ENCODE measurements at regions not wholly inside any gene's neighbourhood (a gene's known extent, or its start where the extent isn't known, plus 50 kb on each side); places are given as distances from the start of the nearest gene placed in this dataset.
"Not testable (repeated sequence)": the region's sequence is repeated elsewhere in the genome, so short reads cannot be mapped to it uniquely, and the experiment has no call there.

DNA sequence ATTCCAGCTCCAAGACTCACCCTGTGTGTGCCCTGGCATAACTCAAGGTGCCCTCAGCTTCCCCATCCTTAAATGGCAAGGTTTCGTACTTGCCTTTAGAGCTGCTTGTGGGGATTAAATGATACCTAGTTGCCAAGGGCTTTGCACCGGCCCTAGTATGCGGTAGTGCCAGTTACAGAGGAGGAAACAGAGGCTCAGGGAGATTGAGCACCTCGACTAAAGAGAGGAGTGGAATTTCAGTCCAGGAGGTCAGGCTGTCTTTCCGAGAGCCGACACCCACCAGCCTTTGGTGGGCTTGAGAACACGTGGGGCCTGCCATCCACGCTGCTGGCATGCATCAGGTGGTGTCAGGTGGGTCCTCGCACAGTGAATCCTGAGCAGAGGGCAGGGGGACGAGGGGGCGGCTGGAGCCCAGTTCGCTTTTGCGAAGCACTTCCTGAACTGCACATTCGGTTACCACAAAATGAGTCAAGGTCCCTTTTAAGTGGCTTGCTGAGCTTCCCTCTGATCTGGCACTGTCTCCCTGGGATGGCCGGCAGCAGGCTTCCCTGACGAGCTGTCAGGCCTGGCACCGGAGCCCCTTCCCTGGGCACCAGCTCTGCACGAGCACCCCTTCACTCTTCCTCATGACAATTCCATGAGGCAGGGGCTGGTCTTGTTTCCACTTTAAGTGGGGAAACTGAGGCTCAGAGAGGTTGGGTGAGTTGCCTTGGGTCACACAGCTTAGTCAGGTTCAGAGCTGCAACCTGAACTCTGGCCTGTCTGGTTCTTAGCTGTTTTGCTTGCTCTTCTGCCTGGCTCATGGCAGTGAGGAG lies 291.4 kb downstream of the BCL2L11 start:
- H3K4ac ChIP-seq (ENCODE audit: low read depth, low read length); H2AK5ac ChIP-seq (ENCODE audit: low read depth, low read length); H3K9me3 ChIP-seq (ENCODE audit: control insufficient read depth, insufficient read depth, low read length); H3K27me3 ChIP-seq (ENCODE audit: control insufficient read depth, insufficient read depth, low read length); H3K23ac ChIP-seq (ENCODE audit: low read depth, low read length); H3K4me3 ChIP-seq (ENCODE audit: insufficient read depth, low read depth, low read length); H3K56ac ChIP-seq (ENCODE audit: extremely low read depth, insufficient read depth, low read length); CTCF ChIA-PET; DNase-seq; H3K4me1 ChIP-seq (ENCODE audit: control insufficient read depth, insufficient read depth, low read length); H3K14ac ChIP-seq (replicated peaks; ENCODE audit: low read depth, low read length); H3K9me1 ChIP-seq (ENCODE audit: insufficient read depth, low read length); H3K9ac ChIP-seq (ENCODE audit: low read depth, low read length); H2AFZ ChIP-seq (replicated peaks; ENCODE audit: low read length, poor library complexity); H3K27ac ChIP-seq (ENCODE audit: insufficient read depth, low read length); H2BK15ac ChIP-seq (ENCODE audit: low read depth, low read length); H2BK120ac ChIP-seq (ENCODE audit: low read depth, low read length); H2BK5ac ChIP-seq (ENCODE audit: low read depth, low read length, poor library complexity, severe bottlenecking); BruUV-seq (replicated peaks); dilution Hi-C loops (cut with HindIII; ENCODE audit: low sequenced_read_pairs, unreplicated experiment); H3K4me2 ChIP-seq (ENCODE audit: low read depth, low read length); ATAC-seq (ENCODE audit: low read depth); H3K18ac ChIP-seq (ENCODE audit: low read depth, low read length); H4K91ac ChIP-seq (ENCODE audit: insufficient read depth, low read depth, low read length); intact Hi-C loops (cut with micrococcal nuclease); H4K5ac ChIP-seq (ENCODE audit: low read depth, low read length); H4K8ac ChIP-seq (ENCODE audit: low read depth in 2 of 2, low read length in 2 of 2); H2BK20ac ChIP-seq (ENCODE audit: low read depth, low read length); POLR2A ChIA-PET (ENCODE audit: unreplicated experiment); H2AK9ac ChIP-seq (replicated peaks; ENCODE audit: low read depth, low read length, poor library complexity); H3K36me3 ChIP-seq (ENCODE audit: control insufficient read depth, insufficient read depth, low read length); in situ Hi-C loops (cut with MboI; ENCODE audit: low sequenced_read_pairs): not testable (repeated sequence)
- no CpG with 5 or more reads among the region's 18 CpGs for WGBS, 2 experiments (ENCODE audit: extremely low coverage in 2 of 2, insufficient read length in 1 of 2)
- H4K20me1 ChIP-seq (ENCODE audit: insufficient read depth, low read length) = peaks cover 27% of the 10 kb centered on the region
- peaks cover 0 to 21% of the 10 kb centered on the region in 2 experiments; a peak in 2 of 4 replicates for H3K79me1 ChIP-seq (ENCODE audit: low read depth in 1 of 2, low read length in 2 of 2)

- H3K79me1 ChIP-seq (ENCODE audit: low read depth in 1 of 2, low read length in 2 of 2) = peaks cover 0 to 26% of the 10 kb centered on the region in 2 experiments; a peak in 2 of 4 replicates
- POLR2A ChIA-PET (ENCODE audit: unreplicated experiment); H3K9me1 ChIP-seq (ENCODE audit: insufficient read depth, low read length); H3K27ac ChIP-seq (ENCODE audit: insufficient read depth, low read length); H4K5ac ChIP-seq (ENCODE audit: low read depth, low read length); H3K9ac ChIP-seq (ENCODE audit: low read depth, low read length); H4K8ac ChIP-seq (ENCODE audit: low read depth in 2 of 2, low read length in 2 of 2); H3K4me2 ChIP-seq (ENCODE audit: low read depth, low read length); H2AK9ac ChIP-seq (replicated peaks; ENCODE audit: low read depth, low read length, poor library complexity); H3K4me1 ChIP-seq (ENCODE audit: control insufficient read depth, insufficient read depth, low read length); H3K27me3 ChIP-seq (ENCODE audit: control insufficient read depth, insufficient read depth, low read length); H2BK15ac ChIP-seq (ENCODE audit: low read depth, low read length); ATAC-seq (ENCODE audit: low read depth); in situ Hi-C loops (cut with MboI; ENCODE audit: low sequenced_read_pairs); H3K14ac ChIP-seq (replicated peaks; ENCODE audit: low read depth, low read length); DNase-seq; H3K56ac ChIP-seq (ENCODE audit: extremely low read depth, insufficient read depth, low read length); H4K91ac ChIP-seq (ENCODE audit: insufficient read depth, low read depth, low read length); H2BK5ac ChIP-seq (ENCODE audit: low read depth, low read length, poor library complexity, severe bottlenecking); H3K4me3 ChIP-seq (ENCODE audit: insufficient read depth, low read depth, low read length); H3K36me3 ChIP-seq (ENCODE audit: control insufficient read depth, insufficient read depth, low read length); BruUV-seq (replicated peaks); H2BK120ac ChIP-seq (ENCODE audit: low read depth, low read length); dilution Hi-C loops (cut with HindIII; ENCODE audit: low sequenced_read_pairs, unreplicated experiment); H3K9me3 ChIP-seq (ENCODE audit: control insufficient read depth, insufficient read depth, low read length); H3K23ac ChIP-seq (ENCODE audit: low read depth, low read length); H3K18ac ChIP-seq (ENCODE audit: low read depth, low read length); H3K4ac ChIP-seq (ENCODE audit: low read depth, low read length); intact Hi-C loops (cut with micrococcal nuclease); CTCF ChIA-PET; H2BK20ac ChIP-seq (ENCODE audit: low read depth, low read length); H2AFZ ChIP-seq (replicated peaks; ENCODE audit: low read length, poor library complexity); H2AK5ac ChIP-seq (ENCODE audit: low read depth, low read length): not testable (repeated sequence)
- H4K20me1 ChIP-seq (ENCODE audit: insufficient read depth, low read length) = peaks cover 33% of the 10 kb centered on the region
- no CpG with 5 or more reads among the region's 12 CpGs for WGBS, 2 experiments (ENCODE audit: extremely low coverage in 2 of 2, insufficient read length in 1 of 2)
Observed at GRCh38 chr2:111412841-111413650, 292.3 kb downstream of the BCL2L11 start.
